HUDEP-2 (cell line): ENCODE measurements at regions not wholly inside any gene's neighbourhood (a gene's known extent, or its start where the extent isn't known, plus 50 kb on each side); places are given as distances from the start of the nearest gene placed in this dataset.
A peak's percentile ranks its signal among the peaks of the same experiment; 100 is the strongest.

ENCODE experiments used
- DNase-seq, 76 experiments: peaks; one replicate each; lab custom pipeline; 2025; ENCODE audit not compliant: unreplicated experiment in 76 of 76; lab: John Stamatoyannopoulos, UW

- no peak for DNase-seq
Measured at GRCh38 chr6:1544000-1544399, 65.7 kb upstream of the FOXC1 start.

GRCh38 chr6:1544603-1545002, 65.1 kb upstream of the FOXC1 start:
- no peak for DNase-seq

- DNase-seq, result no peak
Measured at GRCh38 chr6:1545654-1546053, 64.1 kb upstream of the FOXC1 start.

- no peak for DNase-seq
Measured at GRCh38 chr6:1547785-1548184, 61.9 kb upstream of the FOXC1 start.

- no peak for DNase-seq
Measured at GRCh38 chr6:1551249-1551648, 58.5 kb upstream of the FOXC1 start.

- peak in 4 of 76 experiments; percentile 10 to 16 (median 14) for DNase-seq
Measured at GRCh38 chr6:1552296-1552761, 57.4 kb upstream of the FOXC1 start.

- DNase-seq, result no peak
Measured at GRCh38 chr6:1553562-1554083, 56.1 kb upstream of the FOXC1 start.

- no peak for DNase-seq
Measured at GRCh38 chr6:1554141-1554475, 55.6 kb upstream of the FOXC1 start.

- no peak for DNase-seq
Measured at GRCh38 chr6:1554476-1555310, 55.0 kb upstream of the FOXC1 start.

GRCh38 chr6:1558388-1558787, 51.3 kb upstream of the FOXC1 start:
- DNase-seq, result no peak
